Osteoblast (primary cell): ENCODE measurements at regions not wholly inside any gene's neighbourhood (a gene's known extent, or its start where the extent isn't known, plus 50 kb on each side); places are given as distances from the start of the nearest gene placed in this dataset.

Experiments used
- DNase-seq: peaks from one replicate; pipeline ENCODE4 v3.0.0; 2011; ENCODE audit warnings: low spot score, mixed read lengths; ENCODE audit not compliant: insufficient read length; ENCODE audit errors: missing footprints
- H2AFZ ChIP-seq: 2 replicates; pipeline ENCODE4 v1.6.0; 2011; ENCODE audit warnings: mild to moderate bottlenecking, low read length
- H3K27ac ChIP-seq: 2 replicates; pipeline ENCODE4 v1.5.1; 2011; ENCODE audit warnings: mild to moderate bottlenecking, low read depth, low read length, moderate library complexity
- H3K27me3 ChIP-seq: 2 replicates; pipeline ENCODE4 v1.6.0; 2012; ENCODE audit warnings: mild to moderate bottlenecking, control low read depth, inconsistent platforms, low read length, moderate library complexity; ENCODE audit not compliant: insufficient read depth
- H3K36me3 ChIP-seq: 2 replicates; pipeline ENCODE4 v1.5.1; 2011; ENCODE audit warnings: mild to moderate bottlenecking, low read length, control low read depth, moderate library complexity; ENCODE audit not compliant: insufficient read depth
- H3K4me1 ChIP-seq: 2 replicates; pipeline ENCODE4 v1.5.1; 2011; ENCODE audit warnings: mild to moderate bottlenecking, low read length, control low read depth, moderate library complexity; ENCODE audit not compliant: insufficient read depth
- H3K4me2 ChIP-seq: 2 replicates; pipeline ENCODE4 v1.6.0; 2011; ENCODE audit warnings: mild to moderate bottlenecking, low read length; ENCODE audit not compliant: insufficient read depth
- H3K4me3 ChIP-seq: fragments of 200-600 bp; sonication (generic); 3 replicates; pipeline ENCODE4 v1.5.1; 2012; ENCODE audit warnings: mild to moderate bottlenecking, low read length, inconsistent platforms; ENCODE audit not compliant: insufficient read depth
- H3K79me2 ChIP-seq: 2 replicates; pipeline ENCODE4 v1.6.0; 2012; ENCODE audit warnings: mild to moderate bottlenecking, low read length, control low read depth, inconsistent platforms; ENCODE audit not compliant: insufficient read depth
- H3K9me3 ChIP-seq: 2 replicates; pipeline ENCODE4 v1.5.1; 2011; ENCODE audit warnings: low read depth, low read length, control low read depth
- H4K20me1 ChIP-seq: 2 replicates; pipeline ENCODE4 v1.6.0; 2012; ENCODE audit warnings: mild to moderate bottlenecking, low read length, control low read depth; ENCODE audit not compliant: insufficient read depth
- CTCF ChIP-seq: IDR thresholded peaks from 2 replicates; pipeline ENCODE4 v1.5.1; 2011; ENCODE audit warnings: mild to moderate bottlenecking, low read depth, low read length, moderate library complexity; ENCODE audit errors: extremely low read depth

- Histone ChIP-seq H3K4me2 (no peak overlapping the region), H3K4me1 (no peaks in the 10 kb centered on the region), H3K9me3 (peaks cover 2% of the 10 kb centered on the region), H2AFZ (no peak overlapping the region), H3K27ac (no peak overlapping the region), H4K20me1 (no peaks in the 10 kb centered on the region), H3K36me3 (no peaks in the 10 kb centered on the region), H3K79me2 (no peaks in the 10 kb centered on the region), H3K4me3 (no peak overlapping the region), H3K27me3 (peaks cover 76% of the 10 kb centered on the region)
- no peak for TF ChIP-seq CTCF
- DNase-seq: no peak
These were observed 191.5 kb upstream of the BLID start for GRCh38 chr11:122307476-122308035.

- TF ChIP-seq CTCF: no peak
- H3K4me1 ChIP-seq: no peaks in the 10 kb centered on the region
- H3K27ac ChIP-seq: no peak overlapping the region
- no peak for DNase-seq
- no peaks in the 10 kb centered on the region for H4K20me1 ChIP-seq
- H3K4me2 ChIP-seq: no peak overlapping the region
- H2AFZ ChIP-seq: no peak overlapping the region
- no peaks in the 10 kb centered on the region for H3K36me3 ChIP-seq
- H3K9me3 ChIP-seq: peaks cover 2% of the 10 kb centered on the region
- H3K27me3 ChIP-seq: peaks cover 76% of the 10 kb centered on the region
- H3K79me2 ChIP-seq: no peaks in the 10 kb centered on the region
- no peak overlapping the region for H3K4me3 ChIP-seq
These were observed 190.9 kb upstream of the BLID start for GRCh38 chr11:122306831-122307391.

GRCh38 chr11:122305426-122306320 is 189.7 kb upstream of the BLID start:
- no peak overlapping the region for H2AFZ ChIP-seq
- no peak for TF ChIP-seq CTCF
- no peaks in the 10 kb centered on the region for H4K20me1 ChIP-seq
- H3K9me3 ChIP-seq: no peaks in the 10 kb centered on the region
- no peak for DNase-seq
- no peak overlapping the region for H3K4me2 ChIP-seq
- H3K27me3 ChIP-seq: peaks cover 66% of the 10 kb centered on the region
- no peaks in the 10 kb centered on the region for H3K79me2 ChIP-seq
- H3K36me3 ChIP-seq: no peaks in the 10 kb centered on the region
- H3K4me1 ChIP-seq: no peaks in the 10 kb centered on the region
- no peak overlapping the region for H3K27ac ChIP-seq
- H3K4me3 ChIP-seq: no peak overlapping the region

GRCh38 chr11:122304973-122305372 is 189.0 kb upstream of the BLID start:
- H3K79me2 ChIP-seq: no peaks in the 10 kb centered on the region
- no peak overlapping the region for H3K4me2 ChIP-seq
- no peak overlapping the region for H2AFZ ChIP-seq
- H3K9me3 ChIP-seq: no peaks in the 10 kb centered on the region
- no peaks in the 10 kb centered on the region for H3K4me1 ChIP-seq
- no peak overlapping the region for H3K4me3 ChIP-seq
- H3K27ac ChIP-seq: no peak overlapping the region
- TF ChIP-seq CTCF: no peak
- H3K36me3 ChIP-seq: no peaks in the 10 kb centered on the region
- peaks cover 59% of the 10 kb centered on the region for H3K27me3 ChIP-seq
- no peaks in the 10 kb centered on the region for H4K20me1 ChIP-seq
- DNase-seq: no peak
